WTC11 (cell line): ENCODE measurements at regions not wholly inside any gene's neighbourhood (a gene's known extent, or its start where the extent isn't known, plus 50 kb on each side); places are given as distances from the start of the nearest gene placed in this dataset.

Experiments
- ATAC-seq: fragments of 200-7000 bp; cut with Tn5 transposase; 2 replicates; pipeline ENCODE4 v1.10.0; 2021; ENCODE audit warnings: mild to moderate bottlenecking, moderate library complexity
- CTCF ChIA-PET: fragments of 300-600 bp; sonication (Branson Sonifier 250); formaldehyde crosslinking; loops from one replicate; lab custom pipeline; 2021; ENCODE audit warnings: antibody characterized with exemption; lab: Charles Lee
- POLR2A ChIA-PET: fragments of 350-600 bp; sonication (Branson Sonifier 250); formaldehyde crosslinking; loops from one replicate; lab custom pipeline; 2021; ENCODE audit warnings: antibody characterized with exemption; lab: Charles Lee
- DNase-seq: peaks from one replicate; pipeline ENCODE4 v3.0.0; 2021; ENCODE audit warnings: low spot score
- H3K27ac Mint-ChIP-seq: 2 replicates; pipeline ENCODE4 v1.8.0; 2021; ENCODE audit warnings: mixed read lengths
- H3K27me3 Mint-ChIP-seq: 2 replicates; pipeline ENCODE4 v1.8.0; 2021; ENCODE audit warnings: low read depth, mild to moderate bottlenecking, moderate library complexity, mixed read lengths
- H3K36me3 Mint-ChIP-seq: 2 replicates; pipeline ENCODE4 v1.8.0; 2021; ENCODE audit warnings: mixed read lengths
- H3K4me1 Mint-ChIP-seq: 2 replicates; pipeline ENCODE4 v1.8.0; 2022; ENCODE audit warnings: mixed read lengths
- H3K4me3 Mint-ChIP-seq: 2 replicates; pipeline ENCODE4 v1.8.0; 2021; ENCODE audit warnings: mild to moderate bottlenecking, moderate library complexity, mixed read lengths
- H3K9me3 Mint-ChIP-seq: 2 replicates; pipeline ENCODE4 v1.8.0; 2021; ENCODE audit warnings: mixed read lengths
- CDX4 ChIP-seq: fragments of 250-450 bp; sonication (Bioruptor Pico); IDR thresholded peaks from 2 replicates; pipeline ENCODE4 v1.9.0; 2021; ENCODE audit warnings: moderate library complexity, mild to moderate bottlenecking, inconsistent platforms, borderline replicate concordance
- ESRRA ChIP-seq: sonication (generic); formaldehyde crosslinking; IDR thresholded peaks from 2 replicates; pipeline ENCODE4 v1.8.1; 2022; ENCODE audit warnings: mild to moderate bottlenecking, missing genetic modification reagents, borderline replicate concordance
- JUN ChIP-seq: sonication (generic); formaldehyde crosslinking; IDR thresholded peaks from 2 replicates; pipeline ENCODE4 v1.8.0; 2023; ENCODE audit warnings: mild to moderate bottlenecking, missing genetic modification reagents
- SMAD3 ChIP-seq: sonication (generic); formaldehyde crosslinking; IDR thresholded peaks from 2 replicates; pipeline ENCODE4 v1.8.0; 2022; ENCODE audit warnings: missing genetic modification reagents, mild to moderate bottlenecking, borderline replicate concordance
- TEAD4 ChIP-seq: sonication (generic); formaldehyde crosslinking; IDR thresholded peaks from 2 replicates; pipeline ENCODE4 v1.8.0; 2022; ENCODE audit warnings: mild to moderate bottlenecking, missing genetic modification reagents
- ZBTB21 ChIP-seq: sonication (generic); formaldehyde crosslinking; IDR thresholded peaks from 2 replicates; pipeline ENCODE4 v1.8.1; 2023; ENCODE audit warnings: mild to moderate bottlenecking, missing genetic modification reagents, borderline replicate concordance
- ZNF138 ChIP-seq: sonication (generic); formaldehyde crosslinking; conservative IDR thresholded peaks from 2 replicates; pipeline ENCODE4 v1.8.1; 2022; ENCODE audit warnings: mild to moderate bottlenecking, moderate library complexity, missing genetic modification reagents
- ZNF232 ChIP-seq: sonication (generic); formaldehyde crosslinking; IDR thresholded peaks from 2 replicates; pipeline ENCODE4 v1.8.0; 2022; ENCODE audit warnings: mild to moderate bottlenecking, missing genetic modification reagents
- ZNF281 ChIP-seq: sonication (generic); formaldehyde crosslinking; IDR thresholded peaks from 2 replicates; pipeline ENCODE4 v1.8.0; 2023; ENCODE audit warnings: mild to moderate bottlenecking, missing genetic modification reagents
- ZNF423 ChIP-seq: fragments of 250-450 bp; sonication (Bioruptor Pico); IDR thresholded peaks from 2 replicates; pipeline ENCODE4 v2.1.2; 2022; ENCODE audit warnings: mild to moderate bottlenecking, moderate library complexity
- ZNF532 ChIP-seq: fragments of 250-450 bp; sonication (Bioruptor Pico); IDR thresholded peaks from 2 replicates; pipeline ENCODE4 v1.9.0; 2021; ENCODE audit warnings: mild to moderate bottlenecking, borderline replicate concordance
- ZSCAN18 ChIP-seq: fragments of 250-450 bp; sonication (Bioruptor Pico); IDR thresholded peaks from 2 replicates; pipeline ENCODE4 v2.1.2; 2022; ENCODE audit warnings: mild to moderate bottlenecking, moderate library complexity
- TF ChIP-seq, protein P1 (sequence below): sonication (generic); formaldehyde crosslinking; IDR thresholded peaks from 2 replicates; pipeline ENCODE4 v1.8.0; 2022; ENCODE audit warnings: mild to moderate bottlenecking, missing genetic modification reagents
- TF ChIP-seq, protein P2 (sequence below): fragments of 250-450 bp; sonication (Bioruptor Pico); IDR thresholded peaks from 2 replicates; pipeline ENCODE4 v1.9.0; 2021; ENCODE audit warnings: mild to moderate bottlenecking
- TF ChIP-seq, protein P3 (sequence below): sonication (generic); formaldehyde crosslinking; IDR thresholded peaks from 2 replicates; pipeline ENCODE4 v1.8.1; 2023; ENCODE audit warnings: mild to moderate bottlenecking, missing genetic modification reagents, borderline replicate concordance

- TF ChIP-seq ZNF532 (CRISPR knock-in tag) (no peak), ZNF138 (no peak), CDX4 (CRISPR knock-in tag) (no peak)
- TF ChIP-seq, protein P1, sequence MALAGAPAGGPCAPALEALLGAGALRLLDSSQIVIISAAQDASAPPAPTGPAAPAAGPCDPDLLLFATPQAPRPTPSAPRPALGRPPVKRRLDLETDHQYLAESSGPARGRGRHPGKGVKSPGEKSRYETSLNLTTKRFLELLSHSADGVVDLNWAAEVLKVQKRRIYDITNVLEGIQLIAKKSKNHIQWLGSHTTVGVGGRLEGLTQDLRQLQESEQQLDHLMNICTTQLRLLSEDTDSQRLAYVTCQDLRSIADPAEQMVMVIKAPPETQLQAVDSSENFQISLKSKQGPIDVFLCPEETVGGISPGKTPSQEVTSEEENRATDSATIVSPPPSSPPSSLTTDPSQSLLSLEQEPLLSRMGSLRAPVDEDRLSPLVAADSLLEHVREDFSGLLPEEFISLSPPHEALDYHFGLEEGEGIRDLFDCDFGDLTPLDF (CRISPR knock-in tag) = no peak
Measured at GRCh38 chr4:31959972-31960371, 1239.8 kb downstream of the PCDH7 start (continued).

GRCh38 chr4:31964685-31965084, 1244.5 kb downstream of the PCDH7 start:
- DNase-seq (no peak), ATAC-seq (no peak)
- Mint-ChIP-seq H3K36me3 (no peaks in the 10 kb centered on the region), H3K4me1 (no peaks in the 10 kb centered on the region), H3K27me3 (no peaks in the 10 kb centered on the region), H3K4me3 (no peak overlapping the region), H3K9me3 (no peaks in the 10 kb centered on the region), H3K27ac (no peak overlapping the region)
- TF ChIP-seq JUN (CRISPR knock-in tag) = no peak
- no peak for TF ChIP-seq ZNF281 (CRISPR knock-in tag)
- no peak for TF ChIP-seq ZNF423 (CRISPR knock-in tag)
- TF ChIP-seq, protein P2, sequence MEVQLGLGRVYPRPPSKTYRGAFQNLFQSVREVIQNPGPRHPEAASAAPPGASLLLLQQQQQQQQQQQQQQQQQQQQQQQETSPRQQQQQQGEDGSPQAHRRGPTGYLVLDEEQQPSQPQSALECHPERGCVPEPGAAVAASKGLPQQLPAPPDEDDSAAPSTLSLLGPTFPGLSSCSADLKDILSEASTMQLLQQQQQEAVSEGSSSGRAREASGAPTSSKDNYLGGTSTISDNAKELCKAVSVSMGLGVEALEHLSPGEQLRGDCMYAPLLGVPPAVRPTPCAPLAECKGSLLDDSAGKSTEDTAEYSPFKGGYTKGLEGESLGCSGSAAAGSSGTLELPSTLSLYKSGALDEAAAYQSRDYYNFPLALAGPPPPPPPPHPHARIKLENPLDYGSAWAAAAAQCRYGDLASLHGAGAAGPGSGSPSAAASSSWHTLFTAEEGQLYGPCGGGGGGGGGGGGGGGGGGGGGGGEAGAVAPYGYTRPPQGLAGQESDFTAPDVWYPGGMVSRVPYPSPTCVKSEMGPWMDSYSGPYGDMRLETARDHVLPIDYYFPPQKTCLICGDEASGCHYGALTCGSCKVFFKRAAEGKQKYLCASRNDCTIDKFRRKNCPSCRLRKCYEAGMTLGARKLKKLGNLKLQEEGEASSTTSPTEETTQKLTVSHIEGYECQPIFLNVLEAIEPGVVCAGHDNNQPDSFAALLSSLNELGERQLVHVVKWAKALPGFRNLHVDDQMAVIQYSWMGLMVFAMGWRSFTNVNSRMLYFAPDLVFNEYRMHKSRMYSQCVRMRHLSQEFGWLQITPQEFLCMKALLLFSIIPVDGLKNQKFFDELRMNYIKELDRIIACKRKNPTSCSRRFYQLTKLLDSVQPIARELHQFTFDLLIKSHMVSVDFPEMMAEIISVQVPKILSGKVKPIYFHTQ (CRISPR knock-in tag) = no peak
- TF ChIP-seq ZBTB21 (CRISPR knock-in tag) = no peak
- ChIA-PET POLR2A (no interaction called here), CTCF (no interaction called here)

GRCh38 chr4:31968842-31969241, 1248.7 kb downstream of the PCDH7 start:
- Mint-ChIP-seq H3K4me3 (no peak overlapping the region), H3K9me3 (no peaks in the 10 kb centered on the region), H3K36me3 (no peaks in the 10 kb centered on the region), H3K4me1 (no peaks in the 10 kb centered on the region), H3K27me3 (no peaks in the 10 kb centered on the region), H3K27ac (no peak overlapping the region)
- DNase-seq (no peak), ATAC-seq (no peak)
- CTCF ChIA-PET = no interaction called here
- POLR2A ChIA-PET = no interaction called here
- TF ChIP-seq ZSCAN18 (no peak), ZNF232 (CRISPR knock-in tag) (no peak), CDX4 (CRISPR knock-in tag) (no peak), SMAD3 (CRISPR knock-in tag) (no peak), TEAD4 (CRISPR knock-in tag) (no peak), ESRRA (CRISPR knock-in tag) (no peak)
- TF ChIP-seq, protein P3, sequence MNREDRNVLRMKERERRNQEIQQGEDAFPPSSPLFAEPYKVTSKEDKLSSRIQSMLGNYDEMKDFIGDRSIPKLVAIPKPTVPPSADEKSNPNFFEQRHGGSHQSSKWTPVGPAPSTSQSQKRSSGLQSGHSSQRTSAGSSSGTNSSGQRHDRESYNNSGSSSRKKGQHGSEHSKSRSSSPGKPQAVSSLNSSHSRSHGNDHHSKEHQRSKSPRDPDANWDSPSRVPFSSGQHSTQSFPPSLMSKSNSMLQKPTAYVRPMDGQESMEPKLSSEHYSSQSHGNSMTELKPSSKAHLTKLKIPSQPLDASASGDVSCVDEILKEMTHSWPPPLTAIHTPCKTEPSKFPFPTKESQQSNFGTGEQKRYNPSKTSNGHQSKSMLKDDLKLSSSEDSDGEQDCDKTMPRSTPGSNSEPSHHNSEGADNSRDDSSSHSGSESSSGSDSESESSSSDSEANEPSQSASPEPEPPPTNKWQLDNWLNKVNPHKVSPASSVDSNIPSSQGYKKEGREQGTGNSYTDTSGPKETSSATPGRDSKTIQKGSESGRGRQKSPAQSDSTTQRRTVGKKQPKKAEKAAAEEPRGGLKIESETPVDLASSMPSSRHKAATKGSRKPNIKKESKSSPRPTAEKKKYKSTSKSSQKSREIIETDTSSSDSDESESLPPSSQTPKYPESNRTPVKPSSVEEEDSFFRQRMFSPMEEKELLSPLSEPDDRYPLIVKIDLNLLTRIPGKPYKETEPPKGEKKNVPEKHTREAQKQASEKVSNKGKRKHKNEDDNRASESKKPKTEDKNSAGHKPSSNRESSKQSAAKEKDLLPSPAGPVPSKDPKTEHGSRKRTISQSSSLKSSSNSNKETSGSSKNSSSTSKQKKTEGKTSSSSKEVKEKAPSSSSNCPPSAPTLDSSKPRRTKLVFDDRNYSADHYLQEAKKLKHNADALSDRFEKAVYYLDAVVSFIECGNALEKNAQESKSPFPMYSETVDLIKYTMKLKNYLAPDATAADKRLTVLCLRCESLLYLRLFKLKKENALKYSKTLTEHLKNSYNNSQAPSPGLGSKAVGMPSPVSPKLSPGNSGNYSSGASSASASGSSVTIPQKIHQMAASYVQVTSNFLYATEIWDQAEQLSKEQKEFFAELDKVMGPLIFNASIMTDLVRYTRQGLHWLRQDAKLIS (CRISPR knock-in tag) = no peak
